ENCODE measurements at regions not wholly inside any gene's neighbourhood (a gene's known extent, or its start where the extent isn't known, plus 50 kb on each side); places are given as distances from the start of the nearest gene placed in this dataset.

- H3K27ac ChIP-seq, result no peak overlapping the region
- TF ChIP-seq, protein P1, sequence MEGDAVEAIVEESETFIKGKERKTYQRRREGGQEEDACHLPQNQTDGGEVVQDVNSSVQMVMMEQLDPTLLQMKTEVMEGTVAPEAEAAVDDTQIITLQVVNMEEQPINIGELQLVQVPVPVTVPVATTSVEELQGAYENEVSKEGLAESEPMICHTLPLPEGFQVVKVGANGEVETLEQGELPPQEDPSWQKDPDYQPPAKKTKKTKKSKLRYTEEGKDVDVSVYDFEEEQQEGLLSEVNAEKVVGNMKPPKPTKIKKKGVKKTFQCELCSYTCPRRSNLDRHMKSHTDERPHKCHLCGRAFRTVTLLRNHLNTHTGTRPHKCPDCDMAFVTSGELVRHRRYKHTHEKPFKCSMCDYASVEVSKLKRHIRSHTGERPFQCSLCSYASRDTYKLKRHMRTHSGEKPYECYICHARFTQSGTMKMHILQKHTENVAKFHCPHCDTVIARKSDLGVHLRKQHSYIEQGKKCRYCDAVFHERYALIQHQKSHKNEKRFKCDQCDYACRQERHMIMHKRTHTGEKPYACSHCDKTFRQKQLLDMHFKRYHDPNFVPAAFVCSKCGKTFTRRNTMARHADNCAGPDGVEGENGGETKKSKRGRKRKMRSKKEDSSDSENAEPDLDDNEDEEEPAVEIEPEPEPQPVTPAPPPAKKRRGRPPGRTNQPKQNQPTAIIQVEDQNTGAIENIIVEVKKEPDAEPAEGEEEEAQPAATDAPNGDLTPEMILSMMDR (conservative IDR thresholded peaks at IDR 0.05), result no peak
Measured at GRCh38 chr10:125475815-125476214, 207.1 kb downstream of the TEX36 start.

DNA sequence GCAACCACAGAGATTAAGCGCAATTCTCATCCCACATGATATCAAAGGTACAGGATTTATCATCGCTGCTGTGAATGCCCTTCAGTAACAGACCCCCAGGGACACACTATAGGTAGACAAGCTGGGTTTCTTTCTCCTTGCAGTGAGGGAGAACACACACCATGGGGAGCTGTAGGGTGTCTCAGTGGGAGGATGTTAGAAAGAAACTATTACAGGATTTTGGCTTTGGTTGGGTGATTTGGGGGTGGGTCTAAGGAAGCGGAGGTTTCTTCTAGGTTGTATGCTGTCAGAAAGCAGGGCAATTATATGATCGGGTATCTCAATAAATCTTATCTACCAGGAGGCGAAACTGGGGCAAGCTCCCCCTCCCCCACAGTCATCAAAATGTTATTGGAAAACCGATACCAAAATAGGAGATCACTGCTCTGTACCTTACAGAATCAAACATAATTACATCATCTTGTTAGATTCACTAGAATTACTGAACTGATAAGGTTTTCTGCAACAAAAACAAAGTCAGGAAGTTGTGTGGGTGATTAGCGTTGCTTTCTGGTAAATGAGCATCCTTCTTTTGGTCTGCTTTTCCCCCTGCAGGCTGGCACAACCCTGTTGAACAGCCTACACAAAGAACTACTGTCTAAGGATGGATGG is 209.7 kb downstream of the TEX36 start:
- no peak overlapping the region for H3K27ac ChIP-seq
- TF ChIP-seq, protein P1 (conservative IDR thresholded peaks at IDR 0.05), result no peak

DNA sequence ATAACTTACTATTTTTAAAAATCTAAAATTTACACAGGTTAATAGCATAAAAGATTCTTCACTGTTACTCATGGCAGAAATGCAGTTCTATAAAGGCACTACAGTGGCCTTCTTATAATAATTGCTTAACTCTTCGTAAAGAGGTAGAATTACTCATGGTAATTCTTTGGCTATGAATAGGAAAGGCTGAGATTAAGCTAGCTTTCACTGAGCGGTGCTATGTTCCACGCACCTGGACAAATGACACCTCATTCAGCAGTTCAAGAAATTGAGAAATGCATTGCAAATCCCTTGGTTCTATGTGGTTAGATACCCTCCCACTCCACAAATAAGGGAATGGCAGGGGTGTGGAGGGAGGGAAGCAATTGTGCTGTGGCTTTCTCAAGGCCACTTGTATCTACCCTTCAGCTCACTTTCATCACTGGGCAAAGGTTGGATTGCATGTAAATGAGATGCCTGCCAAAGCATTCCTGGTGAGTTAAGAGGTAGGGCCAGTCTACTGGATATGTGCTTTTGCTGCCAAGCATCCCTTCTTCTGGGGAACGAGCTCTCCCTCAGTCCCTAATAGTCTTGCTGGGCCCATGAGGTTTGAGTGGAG is 210.9 kb downstream of the TEX36 start:
- TF ChIP-seq, protein P1 (conservative IDR thresholded peaks at IDR 0.05), result no peak
- H3K27ac ChIP-seq, result no peak overlapping the region

DNA sequence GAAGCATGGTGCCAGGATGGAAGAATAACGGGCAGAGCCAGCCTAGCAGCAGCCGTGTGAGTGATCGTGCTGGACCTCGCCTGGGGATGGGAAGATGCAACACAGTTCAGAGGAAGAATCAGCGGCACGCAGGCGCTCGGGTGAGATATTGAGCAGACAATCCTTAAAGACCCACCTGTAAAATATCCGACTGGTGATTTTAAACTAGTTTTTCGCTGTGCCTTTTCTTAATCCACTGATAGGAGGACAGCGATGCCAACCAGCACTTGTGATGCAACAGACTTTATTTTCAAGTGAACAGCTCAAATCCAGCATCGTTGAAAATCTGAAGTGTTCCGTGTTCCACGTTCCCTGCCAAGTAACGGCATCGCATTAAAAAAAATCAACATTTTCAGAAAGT is 214.7 kb downstream of the TEX36 start:
- TF ChIP-seq, protein P1 (conservative IDR thresholded peaks at IDR 0.05), result no peak
- no peak overlapping the region for H3K27ac ChIP-seq

GRCh38 chr10:125466685-125467084 is 216.3 kb downstream of the TEX36 start:
- TF ChIP-seq, protein P1 (conservative IDR thresholded peaks at IDR 0.05), result no peak
- H3K27ac ChIP-seq, result no peak overlapping the region

DNA sequence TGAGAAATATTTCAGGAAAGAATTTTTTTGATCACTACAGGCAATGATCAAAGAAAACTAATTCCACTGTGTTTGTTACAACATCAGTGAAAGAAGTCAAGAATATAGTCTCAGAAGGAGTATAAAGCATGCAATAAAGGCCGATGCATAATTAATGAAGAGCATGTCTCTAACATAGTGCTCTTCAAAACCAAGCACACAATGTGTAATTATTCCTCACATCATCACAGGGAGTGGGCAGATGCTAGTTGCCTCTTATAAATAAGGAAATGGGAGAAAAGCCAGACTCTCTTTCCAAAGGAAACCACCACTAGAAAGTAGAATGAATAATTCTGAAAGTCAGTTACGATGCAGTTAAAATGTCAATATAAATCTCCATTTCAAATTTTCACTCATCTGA is 220.1 kb downstream of the TEX36 start:
- TF ChIP-seq, protein P1 (conservative IDR thresholded peaks at IDR 0.05), result no peak
- H3K27ac ChIP-seq, result no peak overlapping the region

DNA sequence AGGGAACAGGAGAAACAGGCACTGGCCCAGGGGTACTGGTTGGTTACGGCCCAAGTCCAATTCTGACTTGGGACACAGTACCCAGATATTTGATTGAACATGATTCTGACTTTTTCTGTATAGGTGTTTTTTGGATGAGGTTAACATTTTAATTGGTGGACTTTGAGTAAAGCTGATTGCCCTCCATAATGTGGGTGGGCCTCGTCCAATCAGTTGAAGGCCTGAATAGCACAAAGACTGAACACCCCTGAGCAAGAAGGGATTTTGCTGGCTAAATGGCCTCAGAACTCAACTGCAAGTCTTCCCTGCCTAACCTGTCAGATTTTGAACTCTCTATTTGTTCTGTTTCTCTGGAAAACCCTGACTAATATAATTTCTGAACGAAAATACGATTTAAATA is 222.6 kb downstream of the TEX36 start:
- no peak overlapping the region for H3K27ac ChIP-seq
- TF ChIP-seq, protein P1 (conservative IDR thresholded peaks at IDR 0.05), result no peak

Data from VCaP (cell line).